GM12875 (cell line): ENCODE measurements at regions not wholly inside any gene's neighbourhood (a gene's known extent, or its start where the extent isn't known, plus 50 kb on each side); places are given as distances from the start of the nearest gene placed in this dataset.

Source experiments
- H3K4me3 ChIP-seq: one replicate; pipeline ENCODE4 v1.5.1; 2011; ENCODE audit warnings: low read depth, low read length, control low read depth
- TF ChIP-seq, protein P1 (sequence below): IDR thresholded peaks from 2 replicates; pipeline ENCODE4 v1.5.1; 2011; ENCODE audit warnings: low read depth, mild to moderate bottlenecking, control low read depth, inconsistent platforms, low read length, moderate library complexity, borderline replicate concordance; ENCODE audit not compliant: insufficient read depth

DNA sequence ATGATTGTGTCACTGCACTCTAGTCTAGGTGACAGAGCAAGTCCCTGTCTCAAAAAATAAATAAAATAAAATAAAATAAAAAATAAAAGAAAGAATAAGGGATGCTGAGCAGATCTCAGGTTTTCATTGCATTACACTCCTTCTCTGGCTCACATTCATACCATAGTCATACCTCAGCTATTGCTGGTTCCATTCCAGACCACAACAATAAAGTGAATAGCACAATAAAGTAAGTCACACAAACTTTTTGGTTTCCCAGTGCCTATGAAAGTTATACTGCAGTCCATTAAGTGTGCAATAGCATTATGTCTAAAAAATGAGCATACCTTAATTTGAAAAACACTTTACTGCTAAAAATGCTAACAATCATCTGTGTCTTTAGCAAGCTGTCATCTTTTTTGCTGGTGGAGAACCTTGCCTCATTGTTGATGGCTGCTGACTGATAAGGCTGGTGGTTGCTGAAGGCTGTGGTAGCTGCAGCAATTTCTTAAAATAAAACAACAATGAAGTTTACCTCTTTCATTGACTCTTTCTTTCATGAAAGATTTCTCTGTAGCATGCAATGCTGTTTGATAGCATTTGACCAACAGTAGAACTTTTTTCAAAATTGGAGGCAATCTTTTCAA is 415.7 kb downstream of the ZNF608 start:
- TF ChIP-seq, protein P1, sequence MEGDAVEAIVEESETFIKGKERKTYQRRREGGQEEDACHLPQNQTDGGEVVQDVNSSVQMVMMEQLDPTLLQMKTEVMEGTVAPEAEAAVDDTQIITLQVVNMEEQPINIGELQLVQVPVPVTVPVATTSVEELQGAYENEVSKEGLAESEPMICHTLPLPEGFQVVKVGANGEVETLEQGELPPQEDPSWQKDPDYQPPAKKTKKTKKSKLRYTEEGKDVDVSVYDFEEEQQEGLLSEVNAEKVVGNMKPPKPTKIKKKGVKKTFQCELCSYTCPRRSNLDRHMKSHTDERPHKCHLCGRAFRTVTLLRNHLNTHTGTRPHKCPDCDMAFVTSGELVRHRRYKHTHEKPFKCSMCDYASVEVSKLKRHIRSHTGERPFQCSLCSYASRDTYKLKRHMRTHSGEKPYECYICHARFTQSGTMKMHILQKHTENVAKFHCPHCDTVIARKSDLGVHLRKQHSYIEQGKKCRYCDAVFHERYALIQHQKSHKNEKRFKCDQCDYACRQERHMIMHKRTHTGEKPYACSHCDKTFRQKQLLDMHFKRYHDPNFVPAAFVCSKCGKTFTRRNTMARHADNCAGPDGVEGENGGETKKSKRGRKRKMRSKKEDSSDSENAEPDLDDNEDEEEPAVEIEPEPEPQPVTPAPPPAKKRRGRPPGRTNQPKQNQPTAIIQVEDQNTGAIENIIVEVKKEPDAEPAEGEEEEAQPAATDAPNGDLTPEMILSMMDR, result no peak
- H3K4me3 ChIP-seq, result no peak overlapping the region

GRCh38 chr5:124328201-124328600 is 418.2 kb downstream of the ZNF608 start:
- H3K4me3 ChIP-seq, result no peak overlapping the region
- TF ChIP-seq, protein P1, result no peak

GRCh38 chr5:124318661-124319060 is 427.8 kb downstream of the ZNF608 start:
- H3K4me3 ChIP-seq, result no peak overlapping the region
- TF ChIP-seq, protein P1, result no peak

GRCh38 chr5:124317451-124317850 is 429.0 kb downstream of the ZNF608 start:
- TF ChIP-seq, protein P1, result no peak

DNA sequence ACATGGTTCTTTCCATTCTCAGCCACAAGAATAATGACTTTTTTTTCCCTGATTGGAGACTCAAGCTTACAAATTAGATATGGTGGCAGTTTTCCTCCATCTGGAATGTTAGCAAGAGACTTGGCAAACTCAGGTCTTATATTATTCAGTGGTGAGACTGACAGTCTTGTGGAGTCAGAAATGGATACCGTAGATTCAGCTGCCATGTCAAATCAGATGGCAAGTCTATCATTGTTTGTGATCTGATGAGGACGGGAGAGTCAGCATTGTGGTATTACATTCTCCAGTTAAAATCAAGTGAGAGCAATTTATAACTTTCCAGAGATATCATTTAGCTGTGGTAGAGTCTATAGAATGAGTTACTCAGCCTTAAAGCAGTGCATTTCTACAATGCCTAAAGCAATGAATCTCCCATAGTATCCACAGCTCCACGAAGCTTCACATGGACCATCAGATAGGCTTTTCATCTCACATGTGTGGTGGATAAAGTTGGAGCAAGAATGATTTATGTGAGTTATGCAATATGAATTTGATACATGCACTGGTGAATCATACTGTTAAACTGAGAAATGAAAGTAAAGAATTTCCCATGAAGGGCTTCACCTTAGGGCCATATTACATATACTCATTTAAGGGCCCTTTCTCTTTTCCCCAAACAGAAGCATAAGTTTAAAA is 430.6 kb downstream of the ZNF608 start:
- no peak overlapping the region for H3K4me3 ChIP-seq
- TF ChIP-seq, protein P1, result no peak

More at GRCh38 chr5:124317451-124317850, 429.0 kb downstream of the ZNF608 start:
- no peak overlapping the region for H3K4me3 ChIP-seq

DNA sequence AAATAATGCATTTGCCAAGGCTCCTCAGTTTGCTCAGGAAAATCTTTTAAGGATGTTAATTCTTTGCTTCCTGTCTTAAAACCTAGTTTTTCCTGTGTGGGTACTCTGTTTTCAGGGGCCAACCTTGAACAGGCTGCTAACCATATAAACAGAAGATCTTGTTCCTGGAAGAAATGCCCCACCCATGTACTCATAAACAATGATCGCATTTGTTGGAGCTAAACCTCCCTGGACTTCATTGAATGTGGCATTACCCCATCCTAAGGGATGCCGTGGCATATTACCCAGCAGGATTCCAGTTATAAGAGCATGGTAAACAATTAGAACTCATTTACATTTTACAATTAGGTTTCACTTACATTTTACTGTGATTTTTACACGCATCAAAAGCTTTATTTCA is 436.0 kb downstream of the ZNF608 start:
- TF ChIP-seq, protein P1, result no peak
- no peak overlapping the region for H3K4me3 ChIP-seq
